H9 (cell line): ENCODE measurements at regions not wholly inside any gene's neighbourhood (a gene's known extent, or its start where the extent isn't known, plus 50 kb on each side); places are given as distances from the start of the nearest gene placed in this dataset.

Source experiments
- DNase-seq: peaks from one replicate; pipeline ENCODE4 v3.0.0-alpha.2; 2017
- H2AFZ ChIP-seq: one replicate; pipeline ENCODE4 v1.6.1; 2013; ENCODE audit warnings: mild to moderate bottlenecking, low read length, control low read depth, moderate library complexity
- H2AK5ac ChIP-seq: 2 replicates; pipeline ENCODE4 v1.6.1; 2013; ENCODE audit warnings: low read length, control low read depth, mixed read lengths; ENCODE audit not compliant: insufficient read length
- H2BK120ac ChIP-seq: one replicate; pipeline ENCODE4 v1.6.1; 2013; ENCODE audit warnings: low read depth, mild to moderate bottlenecking, low read length, control low read depth, inconsistent platforms; ENCODE audit not compliant: poor library complexity, severe bottlenecking
- H2BK12ac ChIP-seq: 2 replicates; pipeline ENCODE4 v1.6.1; 2013; ENCODE audit warnings: low read length, control low read depth, mixed read lengths, low read depth; ENCODE audit not compliant: insufficient read length
- H2BK15ac ChIP-seq: 2 replicates; pipeline ENCODE4 v1.6.1; 2013; ENCODE audit warnings: low read depth, low read length, control low read depth
- H2BK20ac ChIP-seq: one replicate; pipeline ENCODE4 v1.6.1; 2013; ENCODE audit warnings: low read depth, mild to moderate bottlenecking, low read length, control low read depth, inconsistent platforms; ENCODE audit not compliant: poor library complexity, severe bottlenecking
- H2BK5ac ChIP-seq: 2 replicates; pipeline ENCODE4 v1.6.1; 2013; ENCODE audit warnings: low read length, control low read depth, mixed read lengths; ENCODE audit not compliant: insufficient read length
- H3K14ac ChIP-seq: 2 replicates; pipeline ENCODE4 v1.6.1; 2013; ENCODE audit warnings: low read length, control low read depth; ENCODE audit not compliant: insufficient read depth
- H3K18ac ChIP-seq: 2 replicates; pipeline ENCODE4 v1.6.1; 2013; ENCODE audit warnings: low read depth, mild to moderate bottlenecking, mixed read lengths, low read length, control low read depth; ENCODE audit not compliant: insufficient read length
- H3K23ac ChIP-seq: 2 replicates; pipeline ENCODE4 v1.6.1; 2013; ENCODE audit warnings: low read length, control low read depth, mixed read lengths, low read depth; ENCODE audit not compliant: insufficient read length
- H3K23me2 ChIP-seq: 2 replicates; pipeline ENCODE4 v1.6.1; 2013; ENCODE audit warnings: low read depth, mild to moderate bottlenecking, mixed read lengths, low read length, control low read depth; ENCODE audit not compliant: insufficient read length, poor library complexity, severe bottlenecking
- H3K27ac ChIP-seq: 2 replicates; pipeline ENCODE4 v1.5.1; 2013; ENCODE audit warnings: low read length, control low read depth, mixed read lengths, low read depth; ENCODE audit not compliant: insufficient read length
- H3K27me3 ChIP-seq: 2 replicates; pipeline ENCODE4 v1.6.1; 2013; ENCODE audit warnings: low read length, control low read depth, inconsistent platforms; ENCODE audit not compliant: insufficient read depth
- H3K4ac ChIP-seq: 2 replicates; pipeline ENCODE4 v1.6.1; 2013; ENCODE audit warnings: low read depth, mild to moderate bottlenecking, control low read depth, inconsistent platforms, low read length, moderate library complexity
- H3K4me1 ChIP-seq: 2 replicates; pipeline ENCODE4 v1.6.1; 2013; ENCODE audit warnings: low read length, control low read depth, inconsistent platforms; ENCODE audit not compliant: insufficient read depth
- H3K4me2 ChIP-seq: 2 replicates; pipeline ENCODE4 v1.6.1; 2013; ENCODE audit warnings: low read length, control low read depth, mixed read lengths; ENCODE audit not compliant: insufficient read length, insufficient read depth
- H3K56ac ChIP-seq: 2 replicates; pipeline ENCODE4 v1.6.1; 2013; ENCODE audit warnings: low read depth, mild to moderate bottlenecking, mixed read lengths, low read length, control low read depth; ENCODE audit not compliant: insufficient read length
- H3K79me1 ChIP-seq: 2 replicates; pipeline ENCODE4 v1.6.1; 2013; ENCODE audit warnings: low read depth, mild to moderate bottlenecking, moderate library complexity, low read length, control low read depth, inconsistent platforms; ENCODE audit not compliant: insufficient read depth, poor library complexity, severe bottlenecking
- H3K79me2 ChIP-seq: 2 replicates; pipeline ENCODE4 v1.6.1; 2013; ENCODE audit warnings: low read length, control low read depth, inconsistent platforms; ENCODE audit not compliant: insufficient read depth
- H3K9ac ChIP-seq: 2 replicates; pipeline ENCODE4 v1.6.1; 2013; ENCODE audit warnings: low read length, control low read depth, mixed read lengths; ENCODE audit not compliant: insufficient read length; ENCODE audit errors: extremely low read depth
- H3K9me3 ChIP-seq: one replicate; pipeline ENCODE4 v1.6.1; 2013; ENCODE audit warnings: low read depth, low read length, inconsistent platforms; ENCODE audit not compliant: control insufficient read depth
- H3T11ph ChIP-seq: one replicate; pipeline ENCODE4 v1.6.1; 2013; ENCODE audit warnings: mild to moderate bottlenecking, low read length, control low read depth, inconsistent platforms
- H4K20me1 ChIP-seq: one replicate; pipeline ENCODE4 v1.6.1; 2013; ENCODE audit not compliant: control insufficient read depth, insufficient read length, insufficient read depth
- H4K5ac ChIP-seq: 2 replicates; pipeline ENCODE4 v1.6.1; 2013; ENCODE audit warnings: low read depth, mild to moderate bottlenecking, mixed read lengths, low read length, control low read depth; ENCODE audit not compliant: insufficient read length
- H4K8ac ChIP-seq: replicated peaks from 2 replicates; pipeline ENCODE4 v1.6.1; 2013; ENCODE audit warnings: low read length, control low read depth, mixed read lengths, low read depth; ENCODE audit not compliant: insufficient read length
- H4K91ac ChIP-seq: 2 replicates; pipeline ENCODE4 v1.6.1; 2013; ENCODE audit warnings: low read depth, mild to moderate bottlenecking, moderate library complexity, mixed read lengths, low read length, control low read depth; ENCODE audit not compliant: insufficient read length
- H3K27ac Mint-ChIP-seq, 3 experiments: 2 replicates in 2 of 3; 3 replicates in 1 of 3; pipeline ENCODE4 v1.8.0; 2020 to 2021; ENCODE audit warnings: mixed read lengths in 3 of 3, mild to moderate bottlenecking in 1 of 3, moderate library complexity in 1 of 3
- H3K27me3 Mint-ChIP-seq: 2 replicates; pipeline ENCODE4 v1.8.0; 2021; ENCODE audit warnings: low read depth, mild to moderate bottlenecking, moderate library complexity, mixed read lengths
- H3K36me3 Mint-ChIP-seq, 3 experiments: 2 replicates in 2 of 3; 3 replicates in 1 of 3; pipeline ENCODE4 v1.8.0; 2020 to 2021; ENCODE audit warnings: low read depth in 3 of 3, mixed read lengths in 3 of 3; ENCODE audit not compliant: insufficient read depth in 1 of 3
- H3K4me1 Mint-ChIP-seq, 2 experiments: 2 replicates each; pipeline ENCODE4 v1.8.0; 2020; ENCODE audit warnings: mixed read lengths in 2 of 2
- H3K4me3 Mint-ChIP-seq, 2 experiments: 2 replicates in 1 of 2; 3 replicates in 1 of 2; pipeline ENCODE4 v1.8.0; 2020 to 2021; ENCODE audit warnings: mild to moderate bottlenecking in 2 of 2, mixed read lengths in 2 of 2, moderate library complexity in 1 of 2
- H3K9me3 Mint-ChIP-seq, 2 experiments: 2 replicates in 1 of 2; 3 replicates in 1 of 2; pipeline ENCODE4 v1.8.0; 2020; ENCODE audit warnings: mild to moderate bottlenecking in 2 of 2, mixed read lengths in 2 of 2, moderate library complexity in 1 of 2
- CTCF ChIP-seq: fragments of 200-600 bp; sonication (generic); conservative IDR thresholded peaks from 3 replicates; pipeline ENCODE4 v1.8.0; 2021; ENCODE audit warnings: antibody characterized with exemption, mild to moderate bottlenecking
- WGBS: extraction: QIAGEN DNeasy Blood & Tissue Kit; methylation state at CpG from one replicate; pipeline ENCODE4 v1.1.7; 2013; ENCODE audit warnings: missing lambda C conversion rate, low lambda C conversion rate, mixed read lengths; ENCODE audit not compliant: insufficient read length; ENCODE audit errors: extremely low coverage; 5-methylcytosine and 5-hydroxymethylcytosine counted together

- no peak overlapping the region for H3K4ac ChIP-seq
- no peak overlapping the region for H3K9ac ChIP-seq
- no peak overlapping the region for H3K4me3 Mint-ChIP-seq
- no peak overlapping the region for H2BK12ac ChIP-seq
- H2BK15ac ChIP-seq: no peak overlapping the region
- H3K4me1 Mint-ChIP-seq: peaks cover 0 to 3% of the 10 kb centered on the region in 2 experiments; a peak in 2 of 4 replicates
- H4K5ac ChIP-seq: no peak overlapping the region
- H3K4me2 ChIP-seq: no peak overlapping the region
- H3K27me3 ChIP-seq: no peaks in the 10 kb centered on the region
- H3K27ac Mint-ChIP-seq: no peak overlapping the region
- no peak for DNase-seq
- peaks cover 3 to 10% of the 10 kb centered on the region in 2 experiments for H3K9me3 Mint-ChIP-seq
- H3K36me3 Mint-ChIP-seq: peaks cover 0 to 12% (median 2%) of the 10 kb centered on the region in 3 experiments; a peak in 2 of 7 replicates
- H3K18ac ChIP-seq: no peak overlapping the region
- H3T11ph ChIP-seq: no peak overlapping the region
- H2AK5ac ChIP-seq: no peak overlapping the region
- no peaks in the 10 kb centered on the region for H4K20me1 ChIP-seq
- no peaks in the 10 kb centered on the region for H3K27me3 Mint-ChIP-seq
- no peak overlapping the region for H3K27ac ChIP-seq
- no peak for TF ChIP-seq CTCF
- no peak overlapping the region for H2BK120ac ChIP-seq
- H4K8ac ChIP-seq: no peak overlapping the region
- no peaks in the 10 kb centered on the region for H3K4me1 ChIP-seq
- 100% methylated on average over 3 of the region's 5 CpGs for WGBS
- H2BK5ac ChIP-seq: no peak overlapping the region
- H3K9me3 ChIP-seq: no peaks in the 10 kb centered on the region
- no peaks in the 10 kb centered on the region for H3K23me2 ChIP-seq
- no peaks in the 10 kb centered on the region for H3K79me1 ChIP-seq
- no peak overlapping the region for H3K56ac ChIP-seq
- H4K91ac ChIP-seq: no peak overlapping the region
- H2AFZ ChIP-seq: no peak overlapping the region
- H3K23ac ChIP-seq: no peak overlapping the region
- no peak overlapping the region for H2BK20ac ChIP-seq
- no peak overlapping the region for H3K14ac ChIP-seq
- no peaks in the 10 kb centered on the region for H3K79me2 ChIP-seq
Observed at GRCh38 chr6:67882436-67883311, 752.4 kb upstream of the ADGRB3 start.
